LNCaP clone FGC (cell line): ENCODE measurements at regions not wholly inside any gene's neighbourhood (a gene's known extent, or its start where the extent isn't known, plus 50 kb on each side); places are given as distances from the start of the nearest gene placed in this dataset.

Source experiments
- DNase-seq: peaks from one replicate; pipeline ENCODE4 v3.0.0-alpha.2; 2011; ENCODE audit warnings: low read depth
- H3K4me3 ChIP-seq: 2 replicates; pipeline ENCODE4 v1.5.1; 2011; ENCODE audit warnings: mild to moderate bottlenecking, low read depth, low read length, control low read depth
- TF ChIP-seq, protein P1 (sequence below): IDR thresholded peaks from 2 replicates; pipeline ENCODE4 v1.5.1; 2012; ENCODE audit warnings: mild to moderate bottlenecking; ENCODE audit not compliant: control insufficient read depth, insufficient read depth; ENCODE audit errors: extremely low read depth

DNA sequence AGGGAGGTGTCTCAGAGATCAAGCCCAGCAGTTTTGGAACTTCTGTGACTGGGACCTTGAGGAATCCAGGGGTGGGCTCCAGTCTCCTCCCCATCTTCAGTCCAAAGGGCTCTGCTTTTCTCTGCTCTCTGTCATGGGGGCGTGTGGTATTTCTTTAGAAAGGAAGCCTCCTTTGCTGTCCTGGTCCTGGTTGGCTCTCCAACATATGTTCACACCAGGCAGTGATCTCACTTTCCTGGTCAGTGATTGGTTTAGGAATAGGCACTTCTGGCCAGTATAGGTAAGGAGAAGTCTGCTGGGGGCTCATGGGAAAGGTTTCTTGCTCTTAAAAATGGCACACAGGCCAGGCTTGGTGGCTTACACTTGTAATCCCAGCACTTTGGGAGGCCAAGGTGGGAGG is 115.5 kb upstream of the HAAO start:
- H3K4me3 ChIP-seq, result no peak overlapping the region
- TF ChIP-seq, protein P1, sequence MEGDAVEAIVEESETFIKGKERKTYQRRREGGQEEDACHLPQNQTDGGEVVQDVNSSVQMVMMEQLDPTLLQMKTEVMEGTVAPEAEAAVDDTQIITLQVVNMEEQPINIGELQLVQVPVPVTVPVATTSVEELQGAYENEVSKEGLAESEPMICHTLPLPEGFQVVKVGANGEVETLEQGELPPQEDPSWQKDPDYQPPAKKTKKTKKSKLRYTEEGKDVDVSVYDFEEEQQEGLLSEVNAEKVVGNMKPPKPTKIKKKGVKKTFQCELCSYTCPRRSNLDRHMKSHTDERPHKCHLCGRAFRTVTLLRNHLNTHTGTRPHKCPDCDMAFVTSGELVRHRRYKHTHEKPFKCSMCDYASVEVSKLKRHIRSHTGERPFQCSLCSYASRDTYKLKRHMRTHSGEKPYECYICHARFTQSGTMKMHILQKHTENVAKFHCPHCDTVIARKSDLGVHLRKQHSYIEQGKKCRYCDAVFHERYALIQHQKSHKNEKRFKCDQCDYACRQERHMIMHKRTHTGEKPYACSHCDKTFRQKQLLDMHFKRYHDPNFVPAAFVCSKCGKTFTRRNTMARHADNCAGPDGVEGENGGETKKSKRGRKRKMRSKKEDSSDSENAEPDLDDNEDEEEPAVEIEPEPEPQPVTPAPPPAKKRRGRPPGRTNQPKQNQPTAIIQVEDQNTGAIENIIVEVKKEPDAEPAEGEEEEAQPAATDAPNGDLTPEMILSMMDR, result no peak
- no peak for DNase-seq

DNA sequence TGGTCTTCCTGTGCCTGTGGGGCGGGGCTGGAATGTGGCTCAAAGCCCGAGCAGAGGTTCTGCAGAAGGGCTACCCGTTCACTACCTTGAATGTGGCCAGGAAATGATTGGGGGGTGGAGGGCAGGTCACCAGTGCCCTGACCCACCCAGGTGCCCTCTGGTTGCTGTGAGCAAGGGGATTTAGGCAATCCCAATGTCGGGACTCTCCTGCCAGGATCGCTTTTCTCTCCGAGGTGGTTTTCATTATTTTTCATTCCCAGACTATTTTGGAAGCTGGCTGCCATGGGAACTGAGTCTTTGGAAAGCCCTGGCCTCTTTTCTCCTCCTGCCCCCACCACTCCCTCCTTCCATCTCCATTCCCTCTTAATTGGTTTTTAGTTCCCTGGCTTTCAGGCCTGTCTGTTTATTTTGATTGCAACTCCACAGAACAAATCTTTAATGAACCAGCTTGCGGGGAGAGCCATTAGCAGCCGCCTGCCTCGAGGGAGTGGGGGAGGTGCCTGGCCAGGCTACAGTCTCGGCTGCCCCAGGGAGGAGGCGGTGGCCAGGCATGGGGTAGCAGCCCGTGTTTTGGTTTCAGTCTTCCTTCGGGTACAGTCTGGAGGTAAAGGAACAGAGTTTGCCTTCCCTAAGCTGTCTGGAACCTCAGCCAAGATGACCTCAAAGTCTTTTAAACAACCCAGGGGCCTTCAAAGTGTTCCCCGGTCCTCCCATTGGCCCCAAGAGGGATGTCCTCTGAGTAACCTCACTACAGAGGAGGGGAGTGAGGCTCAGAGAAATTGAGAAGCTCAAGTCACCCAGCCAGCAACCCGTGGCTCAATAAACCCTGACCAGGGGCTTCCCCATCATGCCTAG is 114.4 kb upstream of the HAAO start:
- no peak for DNase-seq
- H3K4me3 ChIP-seq, result no peak overlapping the region
- TF ChIP-seq, protein P1, result no peak

DNA sequence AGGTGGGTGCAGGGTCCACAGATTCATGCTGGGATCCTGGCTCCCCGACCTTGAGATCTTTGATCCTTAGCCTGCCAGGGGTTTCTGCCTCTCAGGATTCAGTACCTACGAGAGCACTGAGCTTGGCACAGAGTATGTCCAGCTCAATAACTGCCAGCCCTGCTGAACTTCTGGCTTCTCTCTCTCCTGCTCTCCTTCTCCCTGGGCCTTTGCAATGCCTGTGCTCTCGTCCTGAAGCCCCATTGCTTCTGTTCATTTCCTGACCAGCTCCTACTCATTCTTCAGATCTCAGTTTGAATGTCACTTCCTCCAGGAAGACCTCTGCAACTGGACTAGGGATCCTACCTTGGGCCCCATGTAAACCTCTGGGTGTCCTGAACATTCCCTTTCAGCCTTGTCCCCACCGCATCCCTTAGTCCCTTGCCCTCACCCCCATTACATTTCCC is 113.8 kb upstream of the HAAO start:
- TF ChIP-seq, protein P1, result no peak
- no peak overlapping the region for H3K4me3 ChIP-seq

DNA sequence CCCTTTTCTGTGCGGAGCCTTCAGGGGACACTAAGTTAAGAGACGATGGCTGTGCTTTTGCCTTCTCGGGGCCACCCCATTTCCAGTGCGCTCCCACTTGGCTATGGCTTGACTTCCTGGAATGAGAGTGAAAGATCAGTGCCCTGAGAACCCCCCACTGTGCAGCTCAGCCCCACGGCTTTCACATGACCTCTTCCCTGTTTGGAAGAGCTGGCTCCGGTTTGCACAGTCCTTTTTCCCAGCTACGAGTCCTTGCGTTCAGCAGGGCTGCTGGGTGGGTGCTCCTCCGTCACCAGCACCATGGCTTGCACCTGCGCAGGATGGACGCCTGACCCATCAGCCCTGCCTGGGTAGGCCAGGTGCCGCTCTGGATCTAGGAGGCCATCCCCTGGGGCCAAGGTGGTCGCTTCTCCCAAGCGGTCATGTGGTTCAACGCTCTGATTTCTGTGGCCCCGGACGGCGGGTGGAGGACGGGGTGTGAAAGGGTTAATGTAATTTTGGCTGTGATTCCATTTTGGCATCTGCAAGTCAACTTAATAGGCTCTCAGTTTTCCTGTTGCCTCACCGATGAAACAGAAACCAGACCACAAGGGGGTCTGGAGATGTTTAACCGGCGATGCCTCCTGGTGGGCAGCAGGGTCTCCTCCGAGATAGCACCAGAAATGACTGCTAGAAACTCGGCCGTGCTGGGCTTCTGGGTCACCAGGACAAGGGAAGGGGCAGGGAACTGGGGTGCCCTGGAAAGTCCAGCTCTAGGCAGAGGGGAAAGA is 113.1 kb upstream of the HAAO start:
- TF ChIP-seq, protein P1, result no peak
- no peak overlapping the region for H3K4me3 ChIP-seq
- no peak for DNase-seq

More for the DNA sequence above, 113.8 kb upstream of the HAAO start:
- no peak for DNase-seq

DNA sequence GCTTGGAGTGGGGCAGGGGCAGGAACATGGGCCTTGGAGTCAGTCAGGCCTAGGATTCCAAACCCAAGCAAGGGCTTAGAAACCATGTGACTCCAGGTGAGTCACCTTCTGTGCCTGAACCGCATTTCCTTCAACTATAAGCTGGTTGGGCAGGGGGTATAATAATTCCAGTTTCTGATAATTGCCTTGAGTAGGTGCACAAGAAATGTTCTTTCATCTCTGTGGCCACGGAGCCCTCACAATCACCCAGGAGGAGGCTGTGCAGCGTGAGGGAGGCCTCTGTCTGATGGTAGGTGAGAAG is 112.1 kb upstream of the HAAO start:
- no peak overlapping the region for H3K4me3 ChIP-seq
- TF ChIP-seq, protein P1, result no peak
- DNase-seq, result no peak

DNA sequence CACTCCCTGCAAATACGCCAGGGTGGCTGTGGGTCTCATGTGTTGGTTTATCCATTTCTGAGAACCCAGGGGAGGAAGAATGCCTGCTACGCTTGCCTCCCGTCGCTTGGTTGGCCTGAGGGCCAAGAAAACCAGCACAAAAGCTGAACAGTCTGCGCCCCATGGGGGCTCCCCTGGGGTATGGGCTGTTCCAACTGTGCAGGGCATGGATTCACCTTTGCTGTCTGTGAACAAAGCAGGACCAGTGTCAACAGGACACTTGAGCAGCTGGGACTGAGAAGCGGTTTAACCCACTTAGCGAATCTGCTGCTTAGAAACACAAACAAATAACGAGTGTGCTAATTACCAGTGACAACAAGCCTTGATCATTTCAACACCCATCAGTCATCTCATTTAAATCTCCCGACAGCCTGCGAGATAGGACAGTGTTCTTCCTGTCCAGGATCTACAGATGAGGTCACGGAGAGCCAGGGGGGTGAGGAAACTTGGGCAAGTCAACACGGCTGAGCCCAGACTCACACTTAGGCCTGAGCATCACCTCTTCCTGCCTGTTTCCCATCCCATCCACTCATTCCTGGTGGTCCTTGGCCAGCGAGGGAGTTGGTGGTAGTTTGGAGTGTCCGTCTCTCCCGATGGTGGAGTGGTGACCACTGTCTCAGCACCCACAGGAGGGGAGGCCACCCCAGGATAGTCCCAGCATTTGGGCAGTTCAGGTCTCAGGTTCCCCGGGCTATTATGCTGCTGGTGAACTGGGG is 111.6 kb upstream of the HAAO start:
- DNase-seq, result no peak
- H3K4me3 ChIP-seq, result no peak overlapping the region
- TF ChIP-seq, protein P1, result no peak
